ENCODE measurements at regions not wholly inside any gene's neighbourhood (a gene's known extent, or its start where the extent isn't known, plus 50 kb on each side); places are given as distances from the start of the nearest gene placed in this dataset.

DNA sequence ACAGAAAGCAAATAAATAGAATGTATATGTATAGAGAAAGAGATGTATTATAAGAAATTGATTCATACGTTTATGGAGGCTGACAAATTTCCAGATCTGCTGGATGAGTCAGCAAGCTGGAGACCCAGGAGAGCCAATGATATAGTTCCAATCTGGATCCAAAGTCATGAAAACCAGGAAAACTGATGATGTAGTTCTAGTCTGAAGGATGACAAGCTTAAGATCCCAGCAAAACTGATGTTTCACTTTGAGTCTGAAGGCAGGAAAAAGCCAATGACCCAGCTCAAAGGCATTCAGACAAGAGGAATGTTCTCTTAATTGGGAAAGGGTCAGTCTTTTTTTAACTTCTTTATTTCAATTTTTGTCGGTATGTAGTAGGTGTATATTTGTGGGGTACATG lies 102.6 kb downstream of the LHFPL1 start:
- H2AFZ ChIP-seq = no peak overlapping the region
- H3K9me2 ChIP-seq (ENCODE audit: insufficient read depth) = no peaks in the 10 kb centered on the region
- H3K27me3 Mint-ChIP-seq (ENCODE audit: insufficient read depth, low read depth, poor library complexity) = no peaks in the 10 kb centered on the region

More for the DNA sequence above, 102.6 kb downstream of the LHFPL1 start:
- no peaks in the 10 kb centered on the region for H4K20me1 ChIP-seq (replicated peaks; ENCODE audit: insufficient read depth)
- Mint-ChIP-seq H3K36me3 (ENCODE audit: low read depth) (peaks cover 8% of the 10 kb centered on the region), H3K27ac (no peak overlapping the region), H3K4me1 (peaks cover 4% of the 10 kb centered on the region; the same call in 2 of the 3 replicates), H3K9me3 (peaks cover 6% of the 10 kb centered on the region; the same call in 2 of the 3 replicates), H3K4me3 (no peak overlapping the region)
- TF ChIP-seq EZH2phosphoT487 (IDR thresholded peaks at IDR 0.05; ENCODE audit: unreplicated experiment) (no peak), NANOG (IDR thresholded peaks at IDR 0.05; ENCODE audit: borderline replicate concordance) (no peak), ZNF331 (CRISPR knock-in tag; IDR thresholded peaks at IDR 0.05; ENCODE audit: low read depth) (no peak), STAT1 (IDR thresholded peaks at IDR 0.05; ENCODE audit: unreplicated experiment) (no peak), JUNB (IDR thresholded peaks at IDR 0.05; ENCODE audit: unreplicated experiment) (no peak), POLR2AphosphoS5 (IDR thresholded peaks at IDR 0.05; ENCODE audit: low read depth) (no peak)
- TF ChIP-seq, protein P1, sequence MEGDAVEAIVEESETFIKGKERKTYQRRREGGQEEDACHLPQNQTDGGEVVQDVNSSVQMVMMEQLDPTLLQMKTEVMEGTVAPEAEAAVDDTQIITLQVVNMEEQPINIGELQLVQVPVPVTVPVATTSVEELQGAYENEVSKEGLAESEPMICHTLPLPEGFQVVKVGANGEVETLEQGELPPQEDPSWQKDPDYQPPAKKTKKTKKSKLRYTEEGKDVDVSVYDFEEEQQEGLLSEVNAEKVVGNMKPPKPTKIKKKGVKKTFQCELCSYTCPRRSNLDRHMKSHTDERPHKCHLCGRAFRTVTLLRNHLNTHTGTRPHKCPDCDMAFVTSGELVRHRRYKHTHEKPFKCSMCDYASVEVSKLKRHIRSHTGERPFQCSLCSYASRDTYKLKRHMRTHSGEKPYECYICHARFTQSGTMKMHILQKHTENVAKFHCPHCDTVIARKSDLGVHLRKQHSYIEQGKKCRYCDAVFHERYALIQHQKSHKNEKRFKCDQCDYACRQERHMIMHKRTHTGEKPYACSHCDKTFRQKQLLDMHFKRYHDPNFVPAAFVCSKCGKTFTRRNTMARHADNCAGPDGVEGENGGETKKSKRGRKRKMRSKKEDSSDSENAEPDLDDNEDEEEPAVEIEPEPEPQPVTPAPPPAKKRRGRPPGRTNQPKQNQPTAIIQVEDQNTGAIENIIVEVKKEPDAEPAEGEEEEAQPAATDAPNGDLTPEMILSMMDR (conservative IDR thresholded peaks at IDR 0.05; ENCODE audit: low read depth in 2 of 2) = no peak
- TF ChIP-seq, protein P2, sequence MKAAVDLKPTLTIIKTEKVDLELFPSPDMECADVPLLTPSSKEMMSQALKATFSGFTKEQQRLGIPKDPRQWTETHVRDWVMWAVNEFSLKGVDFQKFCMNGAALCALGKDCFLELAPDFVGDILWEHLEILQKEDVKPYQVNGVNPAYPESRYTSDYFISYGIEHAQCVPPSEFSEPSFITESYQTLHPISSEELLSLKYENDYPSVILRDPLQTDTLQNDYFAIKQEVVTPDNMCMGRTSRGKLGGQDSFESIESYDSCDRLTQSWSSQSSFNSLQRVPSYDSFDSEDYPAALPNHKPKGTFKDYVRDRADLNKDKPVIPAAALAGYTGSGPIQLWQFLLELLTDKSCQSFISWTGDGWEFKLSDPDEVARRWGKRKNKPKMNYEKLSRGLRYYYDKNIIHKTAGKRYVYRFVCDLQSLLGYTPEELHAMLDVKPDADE (IDR thresholded peaks at IDR 0.05) = no peak
- TF ChIP-seq, protein P3, sequence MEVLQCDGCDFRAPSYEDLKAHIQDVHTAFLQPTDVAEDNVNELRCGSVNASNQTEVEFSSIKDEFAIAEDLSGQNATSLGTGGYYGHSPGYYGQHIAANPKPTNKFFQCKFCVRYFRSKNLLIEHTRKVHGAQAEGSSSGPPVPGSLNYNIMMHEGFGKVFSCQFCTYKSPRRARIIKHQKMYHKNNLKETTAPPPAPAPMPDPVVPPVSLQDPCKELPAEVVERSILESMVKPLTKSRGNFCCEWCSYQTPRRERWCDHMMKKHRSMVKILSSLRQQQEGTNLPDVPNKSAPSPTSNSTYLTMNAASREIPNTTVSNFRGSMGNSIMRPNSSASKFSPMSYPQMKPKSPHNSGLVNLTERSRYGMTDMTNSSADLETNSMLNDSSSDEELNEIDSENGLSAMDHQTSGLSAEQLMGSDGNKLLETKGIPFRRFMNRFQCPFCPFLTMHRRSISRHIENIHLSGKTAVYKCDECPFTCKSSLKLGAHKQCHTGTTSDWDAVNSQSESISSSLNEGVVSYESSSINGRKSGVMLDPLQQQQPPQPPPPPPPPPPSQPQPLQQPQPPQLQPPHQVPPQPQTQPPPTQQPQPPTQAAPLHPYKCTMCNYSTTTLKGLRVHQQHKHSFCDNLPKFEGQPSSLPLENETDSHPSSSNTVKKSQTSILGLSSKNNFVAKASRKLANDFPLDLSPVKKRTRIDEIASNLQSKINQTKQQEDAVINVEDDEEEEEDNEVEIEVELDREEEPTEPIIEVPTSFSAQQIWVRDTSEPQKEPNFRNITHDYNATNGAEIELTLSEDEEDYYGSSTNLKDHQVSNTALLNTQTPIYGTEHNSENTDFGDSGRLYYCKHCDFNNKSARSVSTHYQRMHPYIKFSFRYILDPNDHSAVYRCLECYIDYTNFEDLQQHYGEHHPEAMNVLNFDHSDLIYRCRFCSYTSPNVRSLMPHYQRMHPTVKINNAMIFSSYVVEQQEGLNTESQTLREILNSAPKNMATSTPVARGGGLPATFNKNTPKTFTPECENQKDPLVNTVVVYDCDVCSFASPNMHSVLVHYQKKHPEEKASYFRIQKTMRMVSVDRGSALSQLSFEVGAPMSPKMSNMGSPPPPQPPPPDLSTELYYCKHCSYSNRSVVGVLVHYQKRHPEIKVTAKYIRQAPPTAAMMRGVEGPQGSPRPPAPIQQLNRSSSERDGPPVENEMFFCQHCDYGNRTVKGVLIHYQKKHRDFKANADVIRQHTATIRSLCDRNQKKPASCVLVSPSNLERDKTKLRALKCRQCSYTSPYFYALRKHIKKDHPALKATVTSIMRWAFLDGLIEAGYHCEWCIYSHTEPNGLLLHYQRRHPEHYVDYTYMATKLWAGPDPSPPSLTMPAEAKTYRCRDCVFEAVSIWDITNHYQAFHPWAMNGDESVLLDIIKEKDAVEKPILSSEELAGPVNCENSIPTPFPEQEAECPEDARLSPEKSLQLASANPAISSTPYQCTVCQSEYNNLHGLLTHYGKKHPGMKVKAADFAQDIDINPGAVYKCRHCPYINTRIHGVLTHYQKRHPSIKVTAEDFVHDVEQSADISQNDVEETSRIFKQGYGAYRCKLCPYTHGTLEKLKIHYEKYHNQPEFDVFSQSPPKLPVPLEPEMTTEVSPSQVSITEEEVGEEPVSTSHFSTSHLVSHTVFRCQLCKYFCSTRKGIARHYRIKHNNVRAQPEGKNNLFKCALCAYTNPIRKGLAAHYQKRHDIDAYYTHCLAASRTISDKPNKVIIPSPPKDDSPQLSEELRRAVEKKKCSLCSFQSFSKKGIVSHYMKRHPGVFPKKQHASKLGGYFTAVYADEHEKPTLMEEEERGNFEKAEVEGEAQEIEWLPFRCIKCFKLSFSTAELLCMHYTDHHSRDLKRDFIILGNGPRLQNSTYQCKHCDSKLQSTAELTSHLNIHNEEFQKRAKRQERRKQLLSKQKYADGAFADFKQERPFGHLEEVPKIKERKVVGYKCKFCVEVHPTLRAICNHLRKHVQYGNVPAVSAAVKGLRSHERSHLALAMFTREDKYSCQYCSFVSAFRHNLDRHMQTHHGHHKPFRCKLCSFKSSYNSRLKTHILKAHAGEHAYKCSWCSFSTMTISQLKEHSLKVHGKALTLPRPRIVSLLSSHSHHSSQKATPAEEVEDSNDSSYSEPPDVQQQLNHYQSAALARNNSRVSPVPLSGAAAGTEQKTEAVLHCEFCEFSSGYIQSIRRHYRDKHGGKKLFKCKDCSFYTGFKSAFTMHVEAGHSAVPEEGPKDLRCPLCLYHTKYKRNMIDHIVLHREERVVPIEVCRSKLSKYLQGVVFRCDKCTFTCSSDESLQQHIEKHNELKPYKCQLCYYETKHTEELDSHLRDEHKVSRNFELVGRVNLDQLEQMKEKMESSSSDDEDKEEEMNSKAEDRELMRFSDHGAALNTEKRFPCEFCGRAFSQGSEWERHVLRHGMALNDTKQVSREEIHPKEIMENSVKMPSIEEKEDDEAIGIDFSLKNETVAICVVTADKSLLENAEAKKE (CRISPR knock-in tag; IDR thresholded peaks at IDR 0.05) = no peak
- no peak overlapping the region for H3K4me3 ChIP-seq
- H3K27ac ChIP-seq (ENCODE audit: low read depth) = no peak overlapping the region
- 0 out of 2 replicates have a peak, but pooled peaks cover 9% of the 10 kb centered on the region for H3K4me1 ChIP-seq (ENCODE audit: insufficient read depth)
- ATAC-seq (no peak), DNase-seq (ENCODE audit: low spot score) (no peak)
- no peaks in the 10 kb centered on the region for H3K27me3 ChIP-seq (ENCODE audit: insufficient read depth)
- no peaks in the 10 kb centered on the region for H3F3A ChIP-seq (replicated peaks; ENCODE audit: low read depth)
- H3K79me2 ChIP-seq (replicated peaks; ENCODE audit: insufficient read depth) = no peaks in the 10 kb centered on the region
- no peaks in the 10 kb centered on the region for H3K36me3 ChIP-seq (ENCODE audit: insufficient read depth)
- no peak overlapping the region for H3K4me2 ChIP-seq
